ENCODE measurements at regions not wholly inside any gene's neighbourhood (a gene's known extent, or its start where the extent isn't known, plus 50 kb on each side); places are given as distances from the start of the nearest gene placed in this dataset.

DNA sequence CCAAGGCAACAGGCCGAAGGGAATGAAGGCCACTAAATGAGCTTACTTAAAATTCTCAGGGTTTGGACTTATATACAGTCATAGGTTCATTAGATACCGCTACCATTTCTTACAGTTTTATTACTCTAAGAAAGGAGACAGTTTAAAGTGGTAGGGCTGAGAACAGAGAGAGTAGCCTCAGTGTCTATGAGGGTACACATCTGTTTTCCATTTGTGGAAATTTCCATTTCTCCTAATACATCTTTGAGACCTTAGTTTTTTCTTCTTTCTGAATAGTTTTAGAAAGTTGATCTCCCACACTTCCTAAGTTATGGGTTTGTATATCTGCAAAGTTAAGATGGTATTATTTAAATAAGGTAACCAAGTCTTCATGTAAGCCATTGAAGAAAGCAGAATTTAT is 1279.1 kb downstream of the NCAM2 start:
- WGBS, 4 donors, result 73 to 81% (median 78%) methylated on average over 2 of the region's 2 CpGs
- no peak overlapping the region for H3K27ac ChIP-seq
- intact Hi-C loops (cut with DNase I), result no loop called here
- no peak for ATAC-seq
- H3K36me3 ChIP-seq, result no peaks in the 10 kb centered on the region
- no peak overlapping the region for H3K4me3 ChIP-seq
- DNase-seq, result no peak
- TF ChIP-seq, protein P1, sequence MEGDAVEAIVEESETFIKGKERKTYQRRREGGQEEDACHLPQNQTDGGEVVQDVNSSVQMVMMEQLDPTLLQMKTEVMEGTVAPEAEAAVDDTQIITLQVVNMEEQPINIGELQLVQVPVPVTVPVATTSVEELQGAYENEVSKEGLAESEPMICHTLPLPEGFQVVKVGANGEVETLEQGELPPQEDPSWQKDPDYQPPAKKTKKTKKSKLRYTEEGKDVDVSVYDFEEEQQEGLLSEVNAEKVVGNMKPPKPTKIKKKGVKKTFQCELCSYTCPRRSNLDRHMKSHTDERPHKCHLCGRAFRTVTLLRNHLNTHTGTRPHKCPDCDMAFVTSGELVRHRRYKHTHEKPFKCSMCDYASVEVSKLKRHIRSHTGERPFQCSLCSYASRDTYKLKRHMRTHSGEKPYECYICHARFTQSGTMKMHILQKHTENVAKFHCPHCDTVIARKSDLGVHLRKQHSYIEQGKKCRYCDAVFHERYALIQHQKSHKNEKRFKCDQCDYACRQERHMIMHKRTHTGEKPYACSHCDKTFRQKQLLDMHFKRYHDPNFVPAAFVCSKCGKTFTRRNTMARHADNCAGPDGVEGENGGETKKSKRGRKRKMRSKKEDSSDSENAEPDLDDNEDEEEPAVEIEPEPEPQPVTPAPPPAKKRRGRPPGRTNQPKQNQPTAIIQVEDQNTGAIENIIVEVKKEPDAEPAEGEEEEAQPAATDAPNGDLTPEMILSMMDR (IDR thresholded peaks at IDR 0.05), result no peak
- no peak for TF ChIP-seq POLR2A (IDR thresholded peaks at IDR 0.05)
- no peaks in the 10 kb centered on the region for H3K27me3 ChIP-seq
- H3K4me1 ChIP-seq, result no peaks in the 10 kb centered on the region
- H3K9me3 ChIP-seq, result peaks cover 0 to 9% (median 0%) of the 10 kb centered on the region in 12 donors

- DNase-seq (no peak), ATAC-seq (no peak)
- Histone ChIP-seq H3K27ac (no peak overlapping the region), H3K9me3 (peaks cover 0 to 9% (median 0%) of the 10 kb centered on the region in 12 donors), H3K27me3 (no peaks in the 10 kb centered on the region), H3K4me1 (no peaks in the 10 kb centered on the region), H3K36me3 (no peaks in the 10 kb centered on the region), H3K4me3 (no peak overlapping the region)
- 68 to 78% (median 73%) methylated on average over 2 of the region's 2 CpGs for WGBS, 4 donors
- intact Hi-C loops (cut with DNase I), result no loop called here
- no peak for TF ChIP-seq POLR2A (IDR thresholded peaks at IDR 0.05)
- TF ChIP-seq, protein P1 (IDR thresholded peaks at IDR 0.05), result no peak
These were observed 1280.2 kb downstream of the NCAM2 start for GRCh38 chr21:22278366-22278765.

DNA sequence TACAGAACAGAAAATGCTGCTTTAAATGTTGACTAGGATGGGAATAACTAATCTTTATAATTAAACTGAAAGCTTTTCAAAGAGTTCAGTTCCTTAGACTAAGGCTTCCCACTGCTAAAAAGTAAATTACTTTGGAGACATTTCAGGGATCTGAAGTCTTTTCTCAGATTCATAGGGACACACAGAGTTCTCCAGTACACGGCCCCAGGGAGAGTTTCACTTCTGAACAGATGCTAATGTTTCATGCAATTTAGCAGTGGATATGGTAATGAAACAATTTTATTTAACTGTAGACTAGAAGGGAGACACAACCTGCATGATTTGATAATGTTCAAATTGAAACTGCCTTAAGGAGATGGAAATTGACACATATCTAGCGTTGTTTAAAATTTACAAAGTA is 1282.6 kb downstream of the NCAM2 start:
- Histone ChIP-seq H3K27ac (no peak overlapping the region), H3K4me3 (no peak overlapping the region), H3K4me1 (no peaks in the 10 kb centered on the region), H3K9me3 (peaks cover 0 to 9% (median 0%) of the 10 kb centered on the region in 12 donors), H3K27me3 (no peaks in the 10 kb centered on the region), H3K36me3 (no peaks in the 10 kb centered on the region)
- WGBS, 4 donors, result 50 to 75% (median 59%) methylated on average over 2 of the region's 2 CpGs
- intact Hi-C loops (cut with DNase I), result loop anchor here in 1 of 10 donors (2.0 kb wide), 1 partner anchor 16 kb away; no protein-coding TSS in a partner anchor
- TF ChIP-seq, protein P1 (IDR thresholded peaks at IDR 0.05), result no peak
- no peak for TF ChIP-seq POLR2A (IDR thresholded peaks at IDR 0.05)
- DNase-seq, result no peak
- ATAC-seq, result no peak

DNA sequence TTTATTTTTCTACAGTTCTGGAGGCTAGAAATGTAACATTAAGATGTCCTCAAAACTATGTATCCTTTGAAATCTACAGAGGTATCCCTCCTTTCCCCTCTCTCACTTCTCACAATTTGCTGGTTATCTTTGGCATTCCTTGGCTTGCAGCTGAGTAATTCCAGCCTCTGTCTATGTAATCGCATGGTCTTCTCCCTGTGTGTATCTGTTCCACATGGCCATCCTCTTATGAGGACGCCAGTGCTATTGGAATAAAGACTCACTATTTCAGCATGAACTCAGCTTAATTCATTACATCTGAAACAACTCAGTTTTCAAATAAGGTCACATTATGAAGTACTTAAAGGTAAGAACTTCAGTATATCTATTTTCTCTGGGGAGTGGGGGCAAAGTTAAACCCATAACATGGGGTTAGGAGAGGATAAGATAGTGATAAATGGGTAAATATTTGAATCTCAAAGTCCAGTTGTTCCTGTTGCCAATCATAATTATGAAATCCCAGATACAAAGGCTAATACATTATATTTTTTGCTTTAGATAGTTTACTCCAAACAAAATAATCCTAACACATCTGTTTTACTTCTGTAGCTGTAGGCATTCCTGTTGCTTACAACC is 1290.8 kb downstream of the NCAM2 start:
- WGBS, 4 donors, result 62 to 77% (median 64%) methylated on average over 2 of the region's 2 CpGs
- H3K9me3 ChIP-seq, result peaks cover 0 to 9% (median 0%) of the 10 kb centered on the region in 12 donors
- intact Hi-C loops (cut with DNase I), result no loop called here
- TF ChIP-seq POLR2A (IDR thresholded peaks at IDR 0.05), result no peak
- TF ChIP-seq, protein P1 (IDR thresholded peaks at IDR 0.05), result no peak
- H3K27ac ChIP-seq, result no peak overlapping the region
- H3K4me3 ChIP-seq, result no peak overlapping the region
- no peaks in the 10 kb centered on the region for H3K4me1 ChIP-seq
- no peaks in the 10 kb centered on the region for H3K27me3 ChIP-seq
- no peak for ATAC-seq
- no peak for DNase-seq
- H3K36me3 ChIP-seq, result no peaks in the 10 kb centered on the region
